Progenitor cell of endocrine pancreas (in vitro differentiated cells): ENCODE measurements at regions not wholly inside any gene's neighbourhood (a gene's known extent, or its start where the extent isn't known, plus 50 kb on each side); places are given as distances from the start of the nearest gene placed in this dataset.

ENCODE experiments used
- DNase-seq: peaks from one replicate; pipeline ENCODE4 v3.0.0; 2021; ENCODE audit warnings: low spot score; ENCODE audit not compliant: unreplicated experiment
- H3K27ac Mint-ChIP-seq: 2 replicates; pipeline ENCODE4 v1.8.0; 2021; ENCODE audit warnings: mild to moderate bottlenecking, moderate library complexity, mixed read lengths
- H3K27me3 Mint-ChIP-seq: 2 replicates; pipeline ENCODE4 v1.8.0; 2021; ENCODE audit warnings: mixed read lengths
- H3K36me3 Mint-ChIP-seq: 2 replicates; pipeline ENCODE4 v1.8.0; 2022; ENCODE audit warnings: mixed read lengths; ENCODE audit not compliant: insufficient read depth
- H3K4me1 Mint-ChIP-seq: 2 replicates; pipeline ENCODE4 v1.8.0; 2021; ENCODE audit warnings: low read depth, mixed read lengths
- H3K4me3 Mint-ChIP-seq: 2 replicates; pipeline ENCODE4 v1.8.0; 2021; ENCODE audit warnings: low read depth, mild to moderate bottlenecking, moderate library complexity, mixed read lengths
- H3K9me3 Mint-ChIP-seq: 2 replicates; pipeline ENCODE4 v1.8.0; 2021; ENCODE audit warnings: low read depth, mixed read lengths
- TF ChIP-seq, protein P1 (sequence below): fragments of 200-600 bp; sonication (generic); IDR thresholded peaks from one replicate; pipeline ENCODE4 v1.5.0; 2021; ENCODE audit warnings: antibody characterized with exemption, mild to moderate bottlenecking; ENCODE audit not compliant: unreplicated experiment

DNA sequence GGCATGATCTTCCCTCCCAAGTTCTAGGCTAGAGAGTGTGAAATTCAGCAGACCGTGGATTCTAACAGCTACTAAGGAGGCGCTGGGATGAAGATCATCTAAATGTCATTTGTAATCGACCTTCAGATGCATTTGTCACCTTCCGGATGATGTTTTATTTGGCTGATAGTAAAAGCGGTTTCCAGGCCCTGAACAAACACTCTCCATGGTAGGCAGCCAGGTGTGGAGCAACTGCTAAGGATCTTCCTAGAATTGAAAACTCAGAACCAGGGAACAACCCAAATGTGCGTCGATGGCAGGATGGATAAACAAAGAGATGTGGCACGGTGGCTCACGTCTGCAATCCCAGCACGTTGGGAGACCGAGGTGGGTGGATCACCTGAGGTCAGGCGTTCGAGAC lies 107.2 kb upstream of the CACNA1A start:
- no peak overlapping the region for H3K4me3 Mint-ChIP-seq
- H3K27me3 Mint-ChIP-seq, result peaks cover 19% of the 10 kb centered on the region
- H3K9me3 Mint-ChIP-seq, result no peaks in the 10 kb centered on the region
- no peaks in the 10 kb centered on the region for H3K36me3 Mint-ChIP-seq
- DNase-seq, result no peak
- H3K4me1 Mint-ChIP-seq, result peaks cover 11% of the 10 kb centered on the region
- TF ChIP-seq, protein P1, sequence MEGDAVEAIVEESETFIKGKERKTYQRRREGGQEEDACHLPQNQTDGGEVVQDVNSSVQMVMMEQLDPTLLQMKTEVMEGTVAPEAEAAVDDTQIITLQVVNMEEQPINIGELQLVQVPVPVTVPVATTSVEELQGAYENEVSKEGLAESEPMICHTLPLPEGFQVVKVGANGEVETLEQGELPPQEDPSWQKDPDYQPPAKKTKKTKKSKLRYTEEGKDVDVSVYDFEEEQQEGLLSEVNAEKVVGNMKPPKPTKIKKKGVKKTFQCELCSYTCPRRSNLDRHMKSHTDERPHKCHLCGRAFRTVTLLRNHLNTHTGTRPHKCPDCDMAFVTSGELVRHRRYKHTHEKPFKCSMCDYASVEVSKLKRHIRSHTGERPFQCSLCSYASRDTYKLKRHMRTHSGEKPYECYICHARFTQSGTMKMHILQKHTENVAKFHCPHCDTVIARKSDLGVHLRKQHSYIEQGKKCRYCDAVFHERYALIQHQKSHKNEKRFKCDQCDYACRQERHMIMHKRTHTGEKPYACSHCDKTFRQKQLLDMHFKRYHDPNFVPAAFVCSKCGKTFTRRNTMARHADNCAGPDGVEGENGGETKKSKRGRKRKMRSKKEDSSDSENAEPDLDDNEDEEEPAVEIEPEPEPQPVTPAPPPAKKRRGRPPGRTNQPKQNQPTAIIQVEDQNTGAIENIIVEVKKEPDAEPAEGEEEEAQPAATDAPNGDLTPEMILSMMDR, result no peak
- H3K27ac Mint-ChIP-seq, result no peak overlapping the region

DNA sequence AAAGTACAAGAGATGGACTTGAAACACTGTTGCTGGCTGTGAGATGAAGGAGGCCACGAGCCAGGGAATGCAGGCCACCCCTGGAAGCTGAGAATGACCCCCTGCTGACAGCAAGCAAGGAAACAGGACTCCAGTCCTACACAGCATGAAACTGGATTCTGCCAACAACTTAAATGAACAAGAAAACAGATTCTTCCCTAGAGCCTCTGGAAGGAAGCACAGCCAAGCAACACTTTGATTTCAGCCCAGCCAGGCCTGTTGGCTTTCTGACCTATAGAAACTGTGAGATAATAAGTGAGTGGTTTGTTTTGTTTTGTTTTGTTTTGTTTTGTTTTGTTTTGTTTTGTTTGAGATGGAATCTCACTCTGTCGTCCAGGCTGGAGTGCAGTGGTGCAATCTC lies 105.3 kb upstream of the CACNA1A start:
- TF ChIP-seq, protein P1, result no peak
- Mint-ChIP-seq H3K36me3 (no peaks in the 10 kb centered on the region), H3K9me3 (no peaks in the 10 kb centered on the region), H3K4me1 (peaks cover 11% of the 10 kb centered on the region), H3K27me3 (peaks cover 6% of the 10 kb centered on the region), H3K27ac (no peak overlapping the region), H3K4me3 (no peak overlapping the region)
- no peak for DNase-seq

DNA sequence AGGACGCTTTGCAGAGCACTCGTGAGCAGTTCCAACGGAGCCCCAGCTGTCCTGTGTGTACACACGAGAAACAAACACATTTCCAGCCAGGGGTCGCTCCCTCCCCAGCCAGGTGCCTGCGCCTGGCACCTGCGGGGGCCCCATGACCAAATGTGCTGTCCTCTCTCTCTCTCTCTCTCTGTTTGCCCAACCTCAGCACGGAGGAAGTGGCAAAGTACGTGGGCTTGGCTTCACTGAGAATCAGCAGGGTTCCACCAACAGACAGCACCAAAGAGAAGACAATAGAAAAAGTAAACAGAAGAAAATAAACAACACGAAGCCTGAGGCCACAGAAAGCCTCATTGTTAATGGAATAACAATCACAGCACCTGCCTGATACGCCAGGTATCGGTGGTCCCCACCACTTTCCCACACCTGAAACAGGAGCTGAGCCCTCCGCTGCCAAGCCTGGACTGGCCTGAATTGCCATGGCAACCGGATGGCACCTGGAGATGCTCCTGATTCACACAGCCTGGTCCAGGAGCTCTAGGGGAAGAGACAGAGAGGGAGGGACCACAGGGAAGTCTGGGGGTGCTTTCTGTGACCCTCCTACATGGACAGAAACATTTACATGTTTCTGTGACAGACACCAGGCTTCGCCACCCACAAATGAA lies 103.9 kb upstream of the CACNA1A start:
- DNase-seq, result no peak
- Mint-ChIP-seq H3K27me3 (peaks cover 7% of the 10 kb centered on the region), H3K9me3 (no peaks in the 10 kb centered on the region), H3K36me3 (no peaks in the 10 kb centered on the region), H3K4me1 (peaks cover 14% of the 10 kb centered on the region), H3K27ac (peak overlapping the region; percentile 92), H3K4me3 (no peak overlapping the region)
- TF ChIP-seq, protein P1, result peak; percentile 20

DNA sequence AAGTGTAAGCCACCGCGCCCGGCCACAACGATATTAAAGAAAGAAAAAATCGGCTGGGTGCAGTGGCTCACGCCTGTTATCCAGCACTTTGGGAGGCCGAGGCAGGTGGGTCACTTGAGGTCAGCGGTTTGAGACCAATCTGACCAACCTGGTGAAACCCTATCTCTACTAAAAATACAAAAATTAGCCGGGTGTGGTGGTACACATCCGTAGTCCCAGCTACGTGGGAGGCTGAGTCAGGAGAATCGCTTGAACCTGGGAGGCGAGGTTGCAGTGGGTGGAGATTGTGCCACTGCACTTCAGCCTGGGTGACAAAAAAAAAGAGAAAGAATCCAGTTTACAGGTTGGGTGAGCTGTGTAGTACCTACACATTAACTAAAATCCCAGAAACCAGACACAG lies 99.9 kb upstream of the CACNA1A start:
- TF ChIP-seq, protein P1, result no peak
- H3K4me1 Mint-ChIP-seq, result peaks cover 10% of the 10 kb centered on the region
- peaks cover 10% of the 10 kb centered on the region for H3K27me3 Mint-ChIP-seq
- no peak overlapping the region for H3K4me3 Mint-ChIP-seq
- no peaks in the 10 kb centered on the region for H3K9me3 Mint-ChIP-seq
- no peak for DNase-seq
- no peak overlapping the region for H3K27ac Mint-ChIP-seq
- H3K36me3 Mint-ChIP-seq, result no peaks in the 10 kb centered on the region

DNA sequence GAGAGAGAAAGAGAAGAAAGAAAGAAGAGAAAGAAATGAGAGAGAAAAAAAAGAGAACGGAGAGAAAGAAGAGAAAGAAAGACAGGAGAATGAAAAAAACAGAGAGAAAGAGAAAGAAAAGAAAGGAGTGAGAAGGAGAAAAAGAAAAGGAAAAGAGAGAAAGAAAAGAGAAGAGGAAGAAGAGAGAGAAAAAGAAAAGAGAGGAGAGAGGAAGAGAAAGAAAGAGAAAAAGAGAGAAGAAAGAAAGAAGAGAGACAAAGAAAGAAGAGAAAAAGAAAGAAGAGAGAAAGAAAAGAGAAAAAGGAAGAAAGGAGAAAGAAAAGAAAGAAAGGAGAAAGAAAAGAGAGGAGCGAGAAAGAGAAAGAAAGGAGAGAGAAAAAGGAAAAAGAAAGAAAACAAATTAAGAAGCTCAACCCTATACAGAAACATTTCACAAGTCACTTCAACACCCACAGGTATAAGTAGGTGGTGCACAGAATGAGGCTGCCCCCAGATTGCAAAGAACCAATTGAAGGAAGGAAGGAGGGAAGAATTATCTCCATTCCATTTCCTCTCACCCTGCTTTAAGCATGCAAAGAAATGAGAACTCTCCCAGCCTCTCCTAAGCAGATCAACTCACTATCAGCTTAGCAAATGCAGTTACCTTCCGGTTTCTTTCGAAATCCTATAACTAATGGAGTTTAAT lies 98.8 kb upstream of the CACNA1A start:
- TF ChIP-seq, protein P1, result no peak
- Mint-ChIP-seq H3K9me3 (no peaks in the 10 kb centered on the region), H3K36me3 (no peaks in the 10 kb centered on the region), H3K4me3 (no peak overlapping the region), H3K27ac (no peak overlapping the region), H3K4me1 (peaks cover 7% of the 10 kb centered on the region), H3K27me3 (peaks cover 10% of the 10 kb centered on the region)
- DNase-seq, result no peak
